ENCODE measurements at regions not wholly inside any gene's neighbourhood (a gene's known extent, or its start where the extent isn't known, plus 50 kb on each side); places are given as distances from the start of the nearest gene placed in this dataset.

GRCh38 chr5:87099968-87100367, 167.7 kb upstream of the RASA1 start:
- no peak for TF ChIP-seq CTCF (conservative IDR thresholded peaks at IDR 0.05)
- peak overlapping the region; percentile 11 for H3K27ac ChIP-seq

- no peak for TF ChIP-seq CTCF (conservative IDR thresholded peaks at IDR 0.05)
- H3K27ac ChIP-seq, result no peak overlapping the region
Measured at GRCh38 chr5:87101321-87101720, 166.4 kb upstream of the RASA1 start.

GRCh38 chr5:87102841-87103240, 164.8 kb upstream of the RASA1 start:
- no peak overlapping the region for H3K27ac ChIP-seq

GRCh38 chr5:87103616-87104287, 163.9 kb upstream of the RASA1 start:
- H3K27ac ChIP-seq, result no peak overlapping the region
- TF ChIP-seq CTCF (conservative IDR thresholded peaks at IDR 0.05), result no peak

More at GRCh38 chr5:87102841-87103240, 164.8 kb upstream of the RASA1 start:
- TF ChIP-seq CTCF (conservative IDR thresholded peaks at IDR 0.05), result no peak

- H3K27ac ChIP-seq, result no peak overlapping the region
- TF ChIP-seq CTCF (conservative IDR thresholded peaks at IDR 0.05), result no peak
Measured at GRCh38 chr5:87105577-87105976, 162.1 kb upstream of the RASA1 start.

- no peak for TF ChIP-seq CTCF (conservative IDR thresholded peaks at IDR 0.05)
- no peak overlapping the region for H3K27ac ChIP-seq
Measured at GRCh38 chr5:87109746-87110145, 157.9 kb upstream of the RASA1 start.

GRCh38 chr5:87110721-87111120, 157.0 kb upstream of the RASA1 start:
- H3K27ac ChIP-seq, result no peak overlapping the region
- no peak for TF ChIP-seq CTCF (conservative IDR thresholded peaks at IDR 0.05)

Data from VCaP (cell line).